CD4-positive, alpha-beta T cell treated with Interleukin-4 for 1 hour (primary cell): ENCODE measurements at regions not wholly inside any gene's neighbourhood (a gene's known extent, or its start where the extent isn't known, plus 50 kb on each side); places are given as distances from the start of the nearest gene placed in this dataset.
"Not testable (repeated sequence)": the region's sequence is repeated elsewhere in the genome, so short reads cannot be mapped to it uniquely, and the experiment has no call there.

ENCODE experiments used
- DNase-seq, 2 donors: peaks; one replicate each; pipeline ENCODE4 v3.0.0-alpha.2; 2020 to 2022

DNA sequence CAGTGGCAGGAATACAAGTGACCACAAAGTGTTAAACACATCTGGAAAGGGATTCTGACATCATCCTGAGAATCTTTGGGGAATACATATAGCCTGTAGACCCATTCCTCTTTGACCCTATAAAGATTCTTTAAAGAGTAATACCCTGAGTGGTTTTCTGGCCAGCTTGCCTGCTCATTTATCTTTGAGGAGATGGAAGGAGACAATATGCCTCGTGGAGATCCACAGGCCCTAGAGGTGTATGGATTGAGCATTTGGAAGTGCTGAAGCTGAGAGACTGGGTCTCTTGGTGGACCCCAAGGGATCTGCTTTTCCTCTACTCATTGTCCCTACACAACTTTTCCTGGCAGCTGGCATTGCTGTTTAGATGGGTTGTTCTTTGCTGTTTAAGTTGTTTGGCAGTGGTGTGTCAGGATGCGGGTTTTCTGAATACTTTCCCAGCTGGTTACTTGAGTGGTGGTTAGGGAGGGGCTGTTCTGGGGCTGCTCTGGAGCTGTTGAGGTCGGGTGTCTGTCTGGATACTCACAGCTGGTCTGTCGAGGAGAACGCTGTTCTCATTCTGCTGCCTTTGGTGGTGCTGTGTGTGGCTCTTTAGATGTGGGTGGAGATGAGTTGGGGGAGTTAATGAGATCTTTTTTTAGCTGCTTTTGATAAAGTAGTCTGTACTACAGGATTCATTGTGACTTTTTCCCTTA lies 50.1 kb upstream of the FAM72C start:
- DNase-seq: not testable (repeated sequence)
